COLO668 (cell line): ENCODE measurements at regions not wholly inside any gene's neighbourhood (a gene's known extent, or its start where the extent isn't known, plus 50 kb on each side); places are given as distances from the start of the nearest gene placed in this dataset.
"Not testable (repeated sequence)": the region's sequence is repeated elsewhere in the genome, so short reads cannot be mapped to it uniquely, and the experiment has no call there.

Experiments used
- DNase-seq: peaks from one replicate; lab custom pipeline; 2025; ENCODE audit not compliant: unreplicated experiment; lab: John Stamatoyannopoulos, UW

- not testable (repeated sequence) for DNase-seq
These were observed 343.4 kb downstream of the SOX9 start for GRCh38 chr17:72464221-72464620.

- DNase-seq, result peak; percentile 81
These were observed 344.6 kb downstream of the SOX9 start for GRCh38 chr17:72465191-72466024.

- no peak for DNase-seq
These were observed 345.4 kb downstream of the SOX9 start for GRCh38 chr17:72466199-72466598.

- no peak for DNase-seq
These were observed 345.8 kb downstream of the SOX9 start for GRCh38 chr17:72466606-72467005.

GRCh38 chr17:72467841-72468653, 347.2 kb downstream of the SOX9 start:
- peak; percentile 13 for DNase-seq

GRCh38 chr17:72468841-72469240, 348.0 kb downstream of the SOX9 start:
- DNase-seq, result no peak

GRCh38 chr17:72470121-72470705, 349.4 kb downstream of the SOX9 start:
- no peak for DNase-seq

- no peak for DNase-seq
These were observed 349.9 kb downstream of the SOX9 start for GRCh38 chr17:72470734-72471133.

GRCh38 chr17:72471296-72471695, 350.5 kb downstream of the SOX9 start:
- no peak for DNase-seq

- no peak for DNase-seq
These were observed 351.3 kb downstream of the SOX9 start for GRCh38 chr17:72472106-72472505.

GRCh38 chr17:72472853-72473390, 352.1 kb downstream of the SOX9 start:
- not testable (repeated sequence) for DNase-seq

GRCh38 chr17:72474243-72474642, 353.4 kb downstream of the SOX9 start:
- DNase-seq, result no peak

- DNase-seq, result no peak
These were observed 354.1 kb downstream of the SOX9 start for GRCh38 chr17:72474719-72475477.

GRCh38 chr17:72476134-72476533, 355.3 kb downstream of the SOX9 start:
- DNase-seq, result no peak

- no peak for DNase-seq
These were observed 355.8 kb downstream of the SOX9 start for GRCh38 chr17:72476575-72476986.

GRCh38 chr17:72477491-72477890, 356.7 kb downstream of the SOX9 start:
- peak; percentile 28 for DNase-seq

GRCh38 chr17:72479113-72479512, 358.3 kb downstream of the SOX9 start:
- no peak for DNase-seq

- no peak for DNase-seq
These were observed 360.8 kb downstream of the SOX9 start for GRCh38 chr17:72481572-72481971.

- no peak for DNase-seq
These were observed 364.8 kb downstream of the SOX9 start for GRCh38 chr17:72485596-72485995.

- no peak for DNase-seq
These were observed 366.0 kb downstream of the SOX9 start for GRCh38 chr17:72486806-72487205.
